GM21825 (cell line): ENCODE measurements at regions not wholly inside any gene's neighbourhood (a gene's known extent, or its start where the extent isn't known, plus 50 kb on each side); places are given as distances from the start of the nearest gene placed in this dataset.
"Not testable (repeated sequence)": the region's sequence is repeated elsewhere in the genome, so short reads cannot be mapped to it uniquely, and the experiment has no call there.

Experiments used
- ATAC-seq: cut with Tn5 transposase; IDR thresholded peaks from one replicate; pipeline ENCODE4 v1.9.1; 2021; ENCODE audit warnings: mild to moderate bottlenecking, moderate library complexity; ENCODE audit not compliant: unreplicated experiment

DNA sequence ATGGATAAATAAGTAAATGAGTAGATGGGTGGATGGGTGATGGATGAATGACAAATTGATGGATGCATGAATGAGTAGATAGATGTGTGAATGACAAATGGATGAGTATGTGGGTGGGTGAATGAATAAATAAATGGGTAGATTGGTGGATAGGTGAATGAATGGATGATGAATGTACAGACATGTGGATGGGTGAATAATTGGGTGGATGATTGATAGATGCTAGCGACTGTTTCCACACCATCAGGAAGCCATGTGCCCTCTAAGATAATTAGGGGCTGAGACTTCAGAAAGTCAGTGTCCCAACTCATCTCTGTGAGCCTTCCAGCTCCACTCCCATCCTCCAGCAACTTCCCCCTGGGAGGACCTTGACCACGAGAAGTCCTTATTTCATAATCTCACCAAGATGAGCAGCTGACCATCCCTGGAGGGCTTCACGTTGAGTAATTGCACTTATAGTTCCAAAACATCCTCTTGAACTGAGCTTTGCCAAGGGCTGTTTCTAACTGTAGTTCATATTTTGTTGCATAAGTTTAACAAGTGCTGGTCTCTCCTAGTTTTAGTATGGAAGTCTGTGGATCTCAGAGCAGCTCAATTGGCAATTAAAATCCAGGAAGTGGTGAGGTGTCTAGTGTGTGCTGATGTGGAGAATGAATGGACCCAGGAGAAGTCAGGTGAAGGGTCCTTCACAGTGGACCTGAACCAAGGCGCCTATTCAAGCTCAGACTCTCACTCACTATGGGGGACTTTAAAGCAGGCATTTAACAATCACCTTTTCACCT, 295.7 kb downstream of the ADGRD1 start:
- no peak for ATAC-seq

DNA sequence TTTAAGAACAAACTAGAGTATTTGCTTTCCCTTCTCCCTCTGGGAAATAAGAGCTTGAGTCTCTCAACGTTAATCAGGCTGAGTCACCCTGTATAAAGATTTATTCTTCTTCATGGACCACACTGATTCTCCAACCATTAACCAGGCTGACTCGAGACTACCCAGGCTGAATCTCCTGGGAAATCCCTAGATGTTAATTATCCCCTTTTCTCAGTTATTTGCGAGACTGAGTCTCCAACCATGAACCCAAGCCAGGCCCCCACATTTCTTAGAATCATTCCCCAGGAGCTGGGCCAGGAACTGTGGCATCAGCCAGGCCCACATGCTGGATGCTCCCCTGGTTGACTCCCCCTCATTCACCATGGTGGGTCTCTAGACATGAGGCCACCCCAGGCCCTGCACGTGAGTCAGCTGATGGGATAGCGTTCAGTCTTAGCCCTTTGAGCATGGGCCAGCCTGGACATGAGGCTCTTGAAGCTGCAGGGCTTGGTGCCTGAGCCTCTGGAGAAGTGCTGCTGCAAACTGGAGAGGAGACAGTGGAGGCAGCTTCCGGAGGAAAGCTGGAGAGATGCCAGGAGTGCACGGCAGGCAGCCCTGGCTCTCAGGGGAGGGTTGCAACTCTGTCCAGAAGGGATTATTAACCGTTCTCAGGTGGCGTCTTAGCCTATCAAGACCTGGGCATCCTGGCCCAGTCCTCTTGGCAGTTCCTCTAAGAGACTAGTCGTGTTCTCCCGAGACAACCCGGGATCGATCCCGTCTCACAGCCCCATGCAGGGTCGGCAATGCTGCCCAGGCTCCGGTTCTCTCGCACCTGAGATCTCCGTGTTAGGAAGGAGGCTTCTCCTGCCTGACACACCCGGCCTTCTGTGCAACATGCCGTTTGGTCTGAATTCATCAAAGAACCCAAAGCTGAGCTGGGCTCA, 296.6 kb downstream of the ADGRD1 start:
- ATAC-seq = no peak

DNA sequence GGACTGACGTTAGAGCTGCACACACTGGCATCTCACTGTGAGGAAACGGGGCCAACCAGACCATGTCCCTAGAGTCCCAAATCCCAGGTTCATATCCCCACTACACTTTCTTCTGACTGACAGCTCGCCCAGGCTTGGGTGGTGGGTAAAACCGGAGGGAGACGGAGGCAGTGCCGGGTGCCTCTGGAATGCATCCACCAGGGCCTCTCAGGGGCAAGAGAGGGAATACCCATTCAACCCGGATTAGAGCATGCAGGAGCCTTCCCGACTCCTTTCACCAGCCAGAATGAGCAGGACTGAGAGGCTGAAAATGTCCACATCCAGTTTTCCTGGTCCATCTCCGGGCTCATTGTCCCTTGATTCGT, 297.2 kb downstream of the ADGRD1 start:
- no peak for ATAC-seq

DNA sequence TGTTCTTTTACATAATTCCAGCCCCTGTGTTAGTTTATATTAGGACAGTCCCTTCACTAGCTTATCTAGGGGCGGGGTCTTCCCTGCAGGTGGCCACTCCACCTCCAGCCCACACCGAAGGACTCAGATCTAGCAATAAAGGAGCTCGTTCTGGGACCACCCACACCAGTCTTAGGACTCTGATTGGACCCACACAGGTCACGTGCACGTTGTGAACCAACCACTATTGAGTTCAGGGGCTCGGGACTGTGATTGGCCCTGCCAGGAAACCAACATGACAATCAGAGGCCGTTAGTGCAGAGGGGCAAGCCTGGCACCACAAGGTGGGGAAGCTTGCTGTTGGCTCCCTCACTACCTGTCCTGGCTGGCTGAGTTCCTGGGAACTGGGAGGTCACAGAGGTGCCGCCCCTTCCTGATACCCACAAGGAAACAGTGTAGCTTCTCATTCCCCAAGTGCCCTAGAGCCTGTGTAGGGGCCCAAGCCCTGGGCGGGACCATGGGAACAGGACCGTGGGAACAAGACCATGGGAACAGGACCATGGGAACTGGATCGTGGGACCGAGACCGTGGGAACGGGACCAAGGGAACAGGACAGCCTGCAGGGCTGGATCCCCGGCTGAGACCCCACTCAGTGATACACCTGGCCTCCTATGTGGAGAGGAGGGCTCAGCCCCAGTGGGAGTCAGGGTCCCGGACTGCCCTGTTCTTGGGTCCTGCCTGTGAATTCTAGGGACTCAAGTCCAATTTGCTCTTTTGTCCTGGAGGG, 297.8 kb downstream of the ADGRD1 start:
- ATAC-seq = no peak

DNA sequence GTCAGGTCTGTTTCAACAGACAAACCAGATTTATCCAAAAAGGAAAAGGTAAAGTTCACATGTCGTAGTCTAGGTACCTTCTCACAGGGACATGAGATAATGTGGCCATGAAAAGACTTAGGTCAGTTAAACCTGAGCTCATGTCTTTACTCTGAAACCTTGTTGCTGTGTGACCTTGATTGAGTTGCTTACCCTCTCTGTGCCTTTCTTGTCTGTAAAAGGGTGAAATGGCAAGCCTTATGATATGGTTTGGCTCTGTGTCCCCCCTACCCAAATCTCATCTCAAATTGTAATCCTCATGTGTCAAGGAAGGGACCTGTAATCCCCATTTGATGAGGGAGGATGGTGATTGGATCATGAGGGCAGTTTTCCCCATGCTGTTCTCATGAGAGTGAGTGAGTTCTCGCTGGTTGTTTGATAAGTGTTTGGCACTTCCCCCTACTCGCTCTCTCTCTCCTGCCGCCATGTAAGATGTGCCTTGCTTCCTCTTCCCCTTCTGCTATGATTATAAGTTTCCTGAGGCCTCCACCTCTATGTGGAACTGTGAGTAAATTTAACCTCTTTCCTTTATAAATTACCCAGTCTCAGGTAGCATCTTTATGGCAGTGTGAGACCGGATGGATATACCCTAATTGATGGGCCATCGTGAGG, 299.8 kb downstream of the ADGRD1 start:
- ATAC-seq = no peak

DNA sequence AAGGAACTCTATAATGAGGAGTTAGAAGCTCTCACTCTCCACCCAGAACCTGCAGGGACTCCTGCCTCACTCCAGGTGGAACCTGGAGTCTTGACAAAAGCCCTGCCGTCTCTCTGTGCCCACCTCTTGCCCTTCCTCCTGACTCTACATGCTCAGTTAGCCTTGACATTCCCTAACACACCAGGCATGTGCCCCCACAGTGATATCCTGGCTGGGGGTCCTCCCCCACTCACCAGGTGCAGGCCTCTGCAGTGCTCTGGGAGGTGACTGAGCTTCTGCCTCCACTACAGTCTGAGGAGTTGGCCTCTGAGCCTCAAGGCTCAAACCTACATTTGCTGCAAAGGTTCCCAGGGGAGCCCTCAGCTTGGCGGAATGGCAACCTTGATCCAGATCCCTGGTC, 300.7 kb downstream of the ADGRD1 start:
- no peak for ATAC-seq

DNA sequence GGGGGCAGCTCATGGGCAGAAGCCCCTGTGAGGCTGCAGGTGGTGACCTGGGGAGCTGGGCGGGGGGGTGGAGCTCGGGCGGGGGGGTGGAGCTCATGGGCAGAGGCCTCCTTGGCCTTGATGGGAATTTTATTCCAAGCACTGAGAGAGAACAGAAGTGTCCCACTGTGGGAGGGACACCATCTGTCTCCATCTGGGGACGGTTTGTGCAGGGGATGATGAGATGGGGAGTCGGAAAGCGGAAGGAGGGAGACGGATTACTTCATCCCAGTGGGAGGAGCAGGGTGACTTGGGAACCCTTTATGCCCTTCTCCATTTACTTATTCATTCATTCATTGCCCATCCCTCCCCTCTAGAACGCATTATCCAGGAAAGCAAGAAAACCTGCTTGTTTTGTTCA, 304.7 kb downstream of the ADGRD1 start:
- ATAC-seq = no peak

DNA sequence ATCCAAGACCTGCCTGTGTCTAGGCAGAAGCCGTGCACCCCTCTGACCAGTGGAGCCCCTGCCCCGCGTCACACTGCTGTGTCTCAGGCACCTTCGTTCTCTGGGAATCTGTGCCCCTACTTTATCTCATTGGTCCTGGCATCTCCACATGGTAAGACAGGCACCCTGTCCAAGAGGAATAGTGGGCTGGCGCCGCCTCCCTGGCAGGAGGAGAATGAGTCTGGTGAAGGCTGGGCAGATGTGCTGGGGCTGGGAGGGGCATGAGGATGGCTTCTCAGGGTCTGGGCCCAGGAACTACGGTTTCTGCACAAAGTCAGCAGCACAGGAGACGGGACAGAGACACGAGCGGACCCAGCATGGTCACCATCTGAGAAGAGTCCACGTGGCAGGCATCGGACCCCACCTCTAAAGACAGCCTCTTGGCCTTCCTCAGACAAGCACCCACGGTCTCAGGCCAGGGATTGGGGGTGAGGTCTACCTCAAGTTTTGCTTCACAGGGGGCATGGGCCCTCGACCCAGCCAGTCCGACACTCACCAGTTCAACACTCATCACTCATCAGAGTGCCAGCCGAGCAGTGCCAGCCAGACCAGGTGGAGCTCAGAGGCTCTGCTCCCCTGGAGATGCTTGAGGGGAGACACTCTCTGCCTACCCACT, 306.7 kb downstream of the ADGRD1 start:
- no peak for ATAC-seq

DNA sequence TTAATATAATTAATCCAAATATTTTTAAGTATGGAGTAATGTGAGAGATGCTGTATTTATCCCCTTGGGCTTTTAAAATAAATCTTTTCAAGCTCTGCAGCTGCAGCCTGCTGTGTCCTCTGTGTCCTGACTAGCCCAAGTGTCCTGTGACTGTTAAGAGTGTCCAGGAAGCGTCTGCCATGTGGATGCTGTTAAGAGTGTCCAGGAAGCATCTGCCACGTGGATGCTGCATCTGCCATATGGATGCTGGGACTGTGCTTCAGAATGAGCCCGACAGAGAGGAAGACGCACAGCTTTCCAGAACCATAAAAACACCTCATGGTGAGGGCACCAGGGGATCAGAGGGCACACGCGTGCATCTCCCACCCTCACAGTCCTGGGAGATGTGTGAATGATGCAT, 307.2 kb downstream of the ADGRD1 start:
- no peak for ATAC-seq

DNA sequence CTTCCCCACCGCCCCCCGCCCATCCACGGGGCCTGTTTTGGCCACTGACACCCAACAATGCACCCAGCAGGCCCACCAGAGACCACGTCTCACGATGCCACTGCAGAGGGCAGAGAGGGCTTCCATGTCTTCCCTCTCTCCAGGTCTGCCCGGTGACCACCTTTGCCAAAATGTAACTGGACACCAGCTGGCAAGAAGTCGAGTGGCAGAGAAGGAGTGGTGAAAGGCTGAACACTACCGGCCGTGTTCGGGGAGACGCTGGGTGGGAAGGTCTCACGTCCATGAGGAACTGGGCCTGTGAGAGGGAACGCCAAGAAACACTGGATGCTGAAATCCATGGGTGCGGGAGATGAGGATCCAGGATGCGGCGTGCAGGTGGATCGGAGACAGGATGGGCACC, 308.2 kb downstream of the ADGRD1 start:
- no peak for ATAC-seq

DNA sequence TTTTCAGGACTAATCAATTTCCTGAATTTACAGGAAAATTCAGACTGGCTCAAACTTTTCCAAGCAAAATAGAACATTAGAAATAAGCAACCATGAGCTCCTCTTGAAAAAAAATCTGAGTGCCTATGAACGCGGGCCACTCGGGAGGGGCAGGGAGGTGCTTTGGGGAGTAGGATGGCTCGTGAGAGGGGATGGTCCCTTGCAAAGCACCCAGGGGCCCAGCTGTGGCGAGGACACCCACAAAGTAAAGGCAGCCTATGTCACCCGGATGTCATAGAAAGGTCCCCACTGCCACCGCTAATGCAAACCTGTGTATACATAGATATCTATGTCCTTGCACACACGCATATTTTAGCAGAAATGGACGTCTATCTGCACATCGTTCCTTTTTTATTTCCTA, 309.9 kb downstream of the ADGRD1 start:
- no peak for ATAC-seq

DNA sequence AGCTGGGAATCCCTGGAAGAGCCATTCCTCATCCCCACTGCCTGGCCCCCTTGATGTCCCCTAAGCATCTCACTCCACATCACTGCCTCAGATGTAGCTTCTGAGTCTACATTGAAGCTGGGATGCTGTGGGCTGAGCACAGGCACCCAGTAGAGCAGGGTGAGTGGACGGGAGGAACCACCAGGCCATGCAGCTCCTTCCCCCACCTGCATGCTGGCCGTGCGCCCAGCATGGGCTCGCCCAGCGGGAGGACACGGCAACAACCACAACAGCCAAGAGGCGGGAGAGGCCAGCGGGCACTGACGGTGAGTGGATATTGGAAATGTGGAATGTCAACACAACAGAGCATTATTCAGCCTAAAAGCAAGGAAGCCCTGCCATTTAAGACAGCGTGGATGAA, 310.9 kb downstream of the ADGRD1 start:
- no peak for ATAC-seq

DNA sequence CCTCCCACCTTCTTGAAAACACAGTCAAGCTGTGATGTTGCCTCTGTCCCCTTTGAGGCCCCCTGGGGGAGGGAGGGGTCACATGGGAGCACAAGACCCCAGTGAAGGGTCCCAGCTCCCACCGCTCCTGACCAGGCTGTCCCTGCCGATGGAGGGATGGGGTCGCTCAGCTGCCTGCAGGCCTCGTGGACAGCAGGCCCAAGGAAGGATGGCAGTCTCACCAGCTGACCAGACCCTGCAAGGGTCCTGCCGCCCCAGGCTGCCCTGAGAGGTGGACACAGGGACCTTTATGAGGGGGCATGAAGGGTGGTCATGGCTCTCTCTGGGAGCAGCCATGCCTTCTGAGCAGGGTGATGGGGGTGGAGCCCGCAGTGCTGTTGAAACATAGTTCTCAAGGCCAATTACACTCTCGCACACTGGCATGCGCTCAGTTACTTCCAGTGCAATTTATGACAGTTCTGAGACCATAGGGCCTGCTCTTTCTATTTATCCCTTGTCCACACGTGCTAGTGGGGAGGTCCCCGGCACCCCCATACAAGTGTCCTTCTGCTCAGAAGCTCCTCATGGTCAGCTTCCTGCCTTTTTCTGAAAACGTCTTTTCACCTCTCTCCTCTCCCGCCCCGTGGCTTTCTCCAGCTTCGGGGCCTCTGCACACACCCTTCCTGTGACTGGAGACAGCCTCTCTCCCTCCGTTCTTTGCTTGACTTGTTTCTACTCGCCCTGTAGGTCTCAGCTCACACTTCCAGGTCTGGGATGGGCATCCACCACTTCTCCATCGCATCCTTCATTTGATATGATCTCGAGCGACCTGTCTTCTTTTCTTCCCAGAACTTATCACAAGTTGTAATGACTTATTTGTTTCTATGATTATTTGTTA, 313.1 kb downstream of the ADGRD1 start:
- ATAC-seq = no peak

DNA sequence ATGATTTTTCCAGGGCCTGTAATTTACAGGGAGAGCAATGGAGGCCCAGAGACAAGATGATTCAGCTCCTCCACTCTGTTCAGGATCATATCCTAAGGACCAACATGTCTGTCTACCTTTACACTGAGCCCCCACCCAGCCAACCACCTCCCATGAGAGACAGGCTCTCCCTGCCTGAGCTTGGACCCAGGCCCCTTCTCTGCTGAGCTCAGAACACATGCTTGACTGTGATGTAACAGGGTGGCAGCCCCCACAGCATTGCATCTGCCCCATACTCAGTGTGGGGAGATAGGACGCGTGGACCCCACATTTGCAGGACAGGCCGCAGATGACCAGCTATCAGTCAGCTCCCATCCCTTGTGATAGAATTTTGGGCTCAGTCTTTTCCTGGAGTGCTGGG, 313.9 kb downstream of the ADGRD1 start:
- ATAC-seq = no peak

DNA sequence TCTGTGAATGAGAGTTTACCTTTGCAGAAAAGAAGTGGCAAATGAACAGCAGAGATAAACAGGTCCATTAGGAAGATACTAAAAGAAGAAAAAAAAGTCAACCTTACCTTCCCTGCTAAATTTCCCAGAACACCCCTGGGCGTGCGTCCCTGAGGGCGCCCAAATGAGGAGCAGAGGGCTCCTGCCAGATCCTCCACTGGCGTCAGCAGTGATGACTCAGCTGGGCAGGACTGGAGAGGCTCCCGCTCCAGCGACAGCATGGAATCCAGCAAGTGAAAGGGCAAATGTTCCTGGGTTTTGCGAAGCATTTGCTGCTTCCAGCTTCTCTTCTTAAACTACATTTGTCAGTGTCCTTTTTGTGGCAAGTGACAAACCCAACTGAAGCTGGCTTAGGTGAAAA, 314.4 kb downstream of the ADGRD1 start:
- not testable (repeated sequence) for ATAC-seq

DNA sequence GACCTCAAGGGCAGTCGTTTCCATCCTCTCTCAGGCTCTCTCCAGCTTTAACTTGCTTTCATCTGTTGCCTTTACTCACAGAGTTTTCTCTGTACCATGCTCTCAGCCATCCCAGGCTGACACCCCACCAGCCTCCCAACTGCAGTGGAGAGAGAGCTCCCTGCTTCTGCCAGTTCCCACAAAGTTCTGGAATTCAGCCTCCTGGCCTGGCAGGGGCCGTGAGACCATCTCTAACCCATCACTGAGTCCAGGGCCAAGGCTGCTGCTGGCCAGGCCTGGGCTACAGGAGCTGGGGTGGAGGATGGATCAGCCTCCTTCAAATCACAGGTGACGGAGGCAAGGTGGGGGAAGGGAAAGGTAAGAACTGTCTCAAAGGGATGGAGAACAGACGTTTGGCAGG, 314.9 kb downstream of the ADGRD1 start:
- ATAC-seq = not testable (repeated sequence)

DNA sequence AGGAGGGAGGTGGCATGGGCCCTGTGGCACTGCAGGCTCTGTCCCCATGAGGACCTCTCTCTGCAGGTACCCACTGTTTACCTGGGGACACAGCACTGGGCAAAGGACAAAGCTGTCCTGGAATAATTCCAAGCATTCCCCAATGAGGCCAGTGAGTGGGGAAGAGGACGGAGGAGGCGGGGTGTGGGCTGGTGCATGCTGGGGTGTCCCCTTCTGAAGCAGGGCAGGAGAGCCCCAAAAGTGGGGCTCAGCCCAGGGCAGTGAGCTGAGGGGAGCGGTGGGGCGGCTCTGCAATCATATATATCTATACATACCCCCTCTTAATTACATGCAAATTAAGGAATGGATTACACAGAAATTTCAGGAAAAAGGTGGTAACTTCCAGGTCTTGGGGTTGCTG, 315.8 kb downstream of the ADGRD1 start:
- ATAC-seq = no peak

DNA sequence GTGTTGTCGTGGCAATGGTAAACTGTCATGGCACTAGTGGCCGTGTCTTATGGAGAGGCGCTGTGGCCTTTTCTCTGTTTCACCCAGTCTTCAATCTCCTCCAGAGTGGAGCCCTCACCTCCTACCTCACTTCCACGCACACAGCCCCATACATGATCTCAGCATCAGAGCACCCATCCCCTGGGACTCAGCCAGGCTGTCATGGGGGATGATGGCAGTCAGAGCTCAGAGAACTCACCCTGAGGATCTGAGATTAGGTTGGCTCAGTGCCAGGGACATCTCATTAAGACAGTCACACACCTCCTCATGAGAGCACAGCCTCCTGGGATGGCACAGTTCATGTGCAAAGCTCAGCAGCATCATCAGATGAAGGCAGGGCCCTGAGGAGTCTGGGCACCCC, 316.3 kb downstream of the ADGRD1 start:
- not testable (repeated sequence) for ATAC-seq

DNA sequence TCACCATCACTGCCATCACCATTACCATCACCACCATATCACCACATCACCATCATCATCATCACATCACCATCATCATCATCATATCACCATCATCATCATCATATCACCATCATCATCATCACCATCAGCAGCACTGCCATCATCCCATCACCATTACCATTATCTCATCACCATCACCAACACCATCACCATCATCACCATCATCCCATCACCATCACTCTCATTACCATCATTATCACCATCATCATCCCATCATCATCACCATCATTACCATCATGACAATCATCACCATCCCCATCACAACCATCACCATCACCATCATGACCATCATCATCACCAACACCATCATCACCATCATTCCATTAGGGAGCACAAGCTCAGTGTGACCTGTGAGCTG, 318.0 kb downstream of the ADGRD1 start:
- ATAC-seq = no peak
